Erythroblast (primary cell): ENCODE measurements at regions not wholly inside any gene's neighbourhood (a gene's known extent, or its start where the extent isn't known, plus 50 kb on each side); places are given as distances from the start of the nearest gene placed in this dataset.

ENCODE experiments used
- GATA1 ChIP-seq: IDR thresholded peaks from 2 replicates; pipeline ENCODE4 v1.6.1; 2011; ENCODE audit warnings: low read depth, mild to moderate bottlenecking, control low read depth, low read length, moderate library complexity
- POLR2A ChIP-seq: IDR thresholded peaks from 2 replicates; pipeline ENCODE4 v1.6.1; 2011; ENCODE audit warnings: mild to moderate bottlenecking, low read length

DNA sequence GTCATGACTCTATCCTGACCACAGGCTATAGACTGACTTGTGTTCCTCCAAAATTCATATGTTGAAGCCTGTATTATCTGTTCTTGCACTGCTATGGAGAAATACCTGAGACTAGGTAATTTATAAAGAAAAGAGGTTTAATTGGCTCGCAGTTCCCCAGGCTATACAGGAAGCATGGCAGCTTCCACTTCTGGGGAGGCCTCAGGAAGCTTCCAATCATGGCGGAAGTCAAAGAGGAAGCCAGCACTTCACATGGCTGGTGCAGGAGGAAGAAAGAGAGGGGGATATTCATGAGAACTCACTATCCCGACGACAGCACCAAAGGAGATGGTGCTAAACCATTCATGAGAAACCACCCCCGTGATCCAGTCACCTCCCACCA is 84.3 kb upstream of the KDM7A start:
- TF ChIP-seq POLR2A (no peak), GATA1 (no peak)
